K562 (cell line): ENCODE measurements at regions not wholly inside any gene's neighbourhood (a gene's known extent, or its start where the extent isn't known, plus 50 kb on each side); places are given as distances from the start of the nearest gene placed in this dataset.

ENCODE experiments used
- CHAMP1 ChIP-seq: fragments of 450-650 bp; IDR thresholded peaks from 2 replicates; pipeline ENCODE4 v1.6.1; 2016; ENCODE audit warnings: mild to moderate bottlenecking
- E2F1 ChIP-seq: sonication (generic); formaldehyde crosslinking; IDR thresholded peaks from 2 replicates; pipeline ENCODE4 v1.8.1; 2023; ENCODE audit warnings: mild to moderate bottlenecking, missing genetic modification reagents, moderate library complexity
- GTF2F1 ChIP-seq: IDR thresholded peaks from 2 replicates; pipeline ENCODE4 v1.6.1; 2011; ENCODE audit warnings: low read depth, low read length, improper control_type of control experiment
- JUNB ChIP-seq: fragments of 450-650 bp; formaldehyde crosslinking; conservative IDR thresholded peaks from 2 replicates; pipeline ENCODE4 v1.4.0; 2020; ENCODE audit warnings: mild to moderate bottlenecking
- KDM2B ChIP-seq: fragments of 250-450 bp; sonication (Bioruptor Pico); IDR thresholded peaks from 2 replicates; pipeline ENCODE4 v1.8.0; 2021; ENCODE audit warnings: mild to moderate bottlenecking, moderate library complexity
- NFIX ChIP-seq: fragments of 250-450 bp; sonication (Bioruptor Pico); IDR thresholded peaks from 2 replicates; pipeline ENCODE4 v1.4.0; 2020; ENCODE audit warnings: low read depth, mild to moderate bottlenecking, moderate library complexity
- SP2 ChIP-seq: IDR thresholded peaks from 2 replicates; pipeline ENCODE4 v1.6.1; 2011; ENCODE audit warnings: mild to moderate bottlenecking, low read depth, low read length, moderate library complexity; ENCODE audit not compliant: poor library complexity, severe bottlenecking; ENCODE audit errors: extremely low read depth
- STAT5B ChIP-seq: fragments of 250-450 bp; sonication (Bioruptor Pico); IDR thresholded peaks from 2 replicates; pipeline ENCODE4 v1.8.0; 2021; ENCODE audit warnings: mild to moderate bottlenecking, inconsistent platforms
- THRB ChIP-seq: fragments of 450-650 bp; formaldehyde crosslinking; conservative IDR thresholded peaks from 2 replicates; pipeline ENCODE4 v1.4.0; 2022; ENCODE audit warnings: mild to moderate bottlenecking, missing genetic modification characterization

GRCh38 chr5:90233476-90233875, 176.1 kb downstream of the CETN3 start (continued):
- no peak for TF ChIP-seq CHAMP1
- no peak for TF ChIP-seq E2F1
- TF ChIP-seq NFIX: no peak
- TF ChIP-seq SP2: no peak
- TF ChIP-seq KDM2B (CRISPR knock-in tag): no peak
- TF ChIP-seq JUNB (CRISPR knock-in tag): no peak
- no peak for TF ChIP-seq STAT5B (CRISPR knock-in tag)
- TF ChIP-seq THRB (CRISPR knock-in tag): no peak
- TF ChIP-seq GTF2F1: no peak
